A549 (cell line): ENCODE measurements at regions not wholly inside any gene's neighbourhood (a gene's known extent, or its start where the extent isn't known, plus 50 kb on each side); places are given as distances from the start of the nearest gene placed in this dataset.
A peak's percentile ranks its signal among the peaks of the same experiment; 100 is the strongest.

Experiments used
- ATAC-seq, 2 experiments: fragments of 200-7000 bp in 1 of 2; fragments of >200 bp in 1 of 2; cut with Nextera tagmentation in 1 of 2; cut with Tn5 transposase in 1 of 2; 3 replicates each; pipeline versions ENCODE4 v1.8.0 to v1.9.1; 2018 to 2020; ENCODE audit warnings: mild to moderate bottlenecking in 1 of 2, moderate library complexity in 1 of 2
- CTCF ChIA-PET: fragments of 300-600 bp; sonication (Branson Sonifier 250); formaldehyde crosslinking; extraction: SDS; loops from one replicate; lab custom pipeline; 2021; ENCODE audit warnings: antibody characterized with exemption, inconsistent platforms; lab: Yijun Ruan, JAX
- POLR2A ChIA-PET: fragments of 350-600 bp; formaldehyde crosslinking; extraction: SDS; loops from one replicate; lab custom pipeline; 2021; ENCODE audit warnings: antibody characterized with exemption, inconsistent platforms; lab: Yijun Ruan, JAX
- DNase-seq, 2 experiments: peaks; one replicate each; pipeline versions ENCODE4 v3.0.0 to v3.0.0-alpha.2; 2011 to 2016; ENCODE audit warnings: low read depth in 1 of 2, low spot score in 1 of 2
- FAIRE-seq: peaks from 2 replicates; lab custom pipeline; 2011; peaks lifted over from hg19 to GRCh38; lab: Jason Lieb, UNC
- H3K27ac ChIP-seq, 2 experiments: fragments of >200 bp; sonication (Bioruptor Twin); formaldehyde crosslinking; 3 replicates each; pipeline ENCODE4 v1.5.1; 2016 to 2017
- H3K4me1 ChIP-seq: fragments of >200 bp; sonication (Bioruptor Twin); formaldehyde crosslinking; 3 replicates; pipeline ENCODE4 v1.6.1; 2016
- H3K4me2 ChIP-seq: fragments of >200 bp; sonication (Bioruptor Twin); formaldehyde crosslinking; 3 replicates; pipeline ENCODE4 v1.6.1; 2016
- H3K4me3 ChIP-seq: fragments of >200 bp; sonication (Bioruptor Twin); formaldehyde crosslinking; 3 replicates; pipeline ENCODE4 v1.5.1; 2016
- H3K9me3 ChIP-seq: fragments of >200 bp; sonication (Bioruptor Twin); formaldehyde crosslinking; 3 replicates; pipeline ENCODE4 v1.6.1; 2016
- BHLHE40 ChIP-seq: IDR thresholded peaks from 2 replicates; pipeline ENCODE4 v1.6.1; 2012; ENCODE audit warnings: low read depth, low read length, inconsistent platforms
- CBX2 ChIP-seq: fragments of 200-600 bp; sonication (generic); IDR thresholded peaks from 2 replicates; pipeline ENCODE4 v1.6.1; 2016; ENCODE audit warnings: low read depth, mild to moderate bottlenecking, borderline replicate concordance
- CBX8 ChIP-seq: fragments of 200-600 bp; sonication (generic); IDR thresholded peaks from 2 replicates; pipeline ENCODE4 v1.6.1; 2016
- CHD2 ChIP-seq: fragments of 150-350 bp; IDR thresholded peaks from 2 replicates; pipeline ENCODE4 v1.6.1; 2014; ENCODE audit warnings: low read length; ENCODE audit not compliant: partially characterized antibody
- CHD4 ChIP-seq: fragments of 200-600 bp; sonication (generic); IDR thresholded peaks from 2 replicates; pipeline ENCODE4 v1.6.1; 2016; ENCODE audit warnings: antibody characterized with exemption, mild to moderate bottlenecking, borderline replicate concordance
- EHMT2 ChIP-seq: fragments of 200-600 bp; sonication (generic); IDR thresholded peaks from 2 replicates; pipeline ENCODE4 v1.6.1; 2016; ENCODE audit warnings: antibody characterized with exemption, low read depth, mild to moderate bottlenecking, moderate library complexity
- ESRRA ChIP-seq: fragments of 150-350 bp; IDR thresholded peaks from 2 replicates; pipeline ENCODE4 v1.6.1; 2014; ENCODE audit warnings: mild to moderate bottlenecking, low read length, borderline replicate concordance
- FOXS1 ChIP-seq: fragments of 250-450 bp; sonication (Bioruptor Pico); IDR thresholded peaks from 2 replicates; pipeline ENCODE4 v1.5.0; 2020; ENCODE audit warnings: mild to moderate bottlenecking, moderate library complexity
- GATA3 ChIP-seq: IDR thresholded peaks from 2 replicates; pipeline ENCODE4 v1.6.1; 2012; ENCODE audit warnings: borderline replicate concordance
- HOXB5 ChIP-seq: fragments of 250-450 bp; sonication (Bioruptor Pico); IDR thresholded peaks from 2 replicates; pipeline ENCODE4 v1.5.0; 2020; ENCODE audit warnings: mild to moderate bottlenecking, moderate library complexity
- JUN ChIP-seq, 2 experiments: fragments of >200 bp; sonication (Bioruptor Twin); formaldehyde crosslinking; IDR thresholded peaks; 2 replicates in 1 of 2; 3 replicates in 1 of 2; pipeline ENCODE4 v1.6.1; 2016 to 2017
- KDM1A ChIP-seq: fragments of 200-600 bp; sonication (generic); IDR thresholded peaks from 2 replicates; pipeline ENCODE4 v1.6.1; 2016; ENCODE audit warnings: low read depth, mild to moderate bottlenecking
- MAFK ChIP-seq: fragments of 450-650 bp; IDR thresholded peaks from 2 replicates; pipeline ENCODE4 v1.6.1; 2014; ENCODE audit not compliant: partially characterized antibody
- NPAS2 ChIP-seq: fragments of 250-450 bp; sonication (Bioruptor Pico); IDR thresholded peaks from 2 replicates; pipeline ENCODE4 v1.8.0; 2022; ENCODE audit warnings: mild to moderate bottlenecking, moderate library complexity, borderline replicate concordance
- NR3C1 ChIP-seq: fragments of >200 bp; sonication (Bioruptor Twin); formaldehyde crosslinking; IDR thresholded peaks from 3 replicates; pipeline ENCODE4 v1.6.1; 2017
- POLR2A ChIP-seq: IDR thresholded peaks from 2 replicates; pipeline ENCODE4 v1.6.1; 2012; ENCODE audit warnings: mild to moderate bottlenecking, low read length
- POLR2AphosphoS2 ChIP-seq: conservative IDR thresholded peaks from 2 replicates; pipeline ENCODE4 v1.6.1; 2012; ENCODE audit warnings: low read length, improper control_type of control experiment, inconsistent platforms
- RARB ChIP-seq: fragments of 250-450 bp; sonication (Bioruptor Pico); IDR thresholded peaks from 2 replicates; pipeline ENCODE4 v1.8.0; 2021; ENCODE audit warnings: mild to moderate bottlenecking, moderate library complexity
- RCOR1 ChIP-seq: fragments of 150-350 bp; IDR thresholded peaks from 2 replicates; pipeline ENCODE4 v1.6.1; 2014; ENCODE audit warnings: antibody characterized with exemption, low read length, low read depth
- RNF2 ChIP-seq: fragments of 200-600 bp; sonication (generic); IDR thresholded peaks from 2 replicates; pipeline ENCODE4 v1.6.1; 2016; ENCODE audit warnings: low read depth, mild to moderate bottlenecking, antibody characterized with exemption, moderate library complexity, borderline replicate concordance
- SMC3 ChIP-seq: fragments of >200 bp; sonication (Bioruptor Twin); formaldehyde crosslinking; IDR thresholded peaks from 3 replicates; pipeline ENCODE4 v1.6.1; 2018; ENCODE audit warnings: inconsistent platforms
- SREBF2 ChIP-seq: fragments of 450-650 bp; IDR thresholded peaks from 2 replicates; pipeline ENCODE4 v1.6.1; 2014; ENCODE audit warnings: mild to moderate bottlenecking, moderate library complexity
- TP53 ChIP-seq: fragments of 250-450 bp; sonication (Bioruptor Pico); IDR thresholded peaks from 2 replicates; pipeline ENCODE4 v1.5.0; 2021; ENCODE audit warnings: mild to moderate bottlenecking, moderate library complexity
- WGBS: methylation state at CpG from one replicate; pipeline ENCODE4 v1.1.6; 2017; ENCODE audit errors: missing lambda C conversion rate; 5-methylcytosine and 5-hydroxymethylcytosine counted together
- TF ChIP-seq, protein P1 (sequence below): fragments of 250-450 bp; sonication (Bioruptor Pico); IDR thresholded peaks from 2 replicates; pipeline ENCODE4 v1.5.0; 2021; ENCODE audit warnings: mild to moderate bottlenecking, moderate library complexity, borderline replicate concordance
- TF ChIP-seq, protein P2 (sequence below): IDR thresholded peaks from 2 replicates; pipeline ENCODE4 v1.6.1; 2012
- TF ChIP-seq, protein P3 (sequence below): fragments of >200 bp; sonication (Bioruptor Twin); formaldehyde crosslinking; IDR thresholded peaks from 3 replicates; pipeline ENCODE4 v1.6.1; 2016

DNA sequence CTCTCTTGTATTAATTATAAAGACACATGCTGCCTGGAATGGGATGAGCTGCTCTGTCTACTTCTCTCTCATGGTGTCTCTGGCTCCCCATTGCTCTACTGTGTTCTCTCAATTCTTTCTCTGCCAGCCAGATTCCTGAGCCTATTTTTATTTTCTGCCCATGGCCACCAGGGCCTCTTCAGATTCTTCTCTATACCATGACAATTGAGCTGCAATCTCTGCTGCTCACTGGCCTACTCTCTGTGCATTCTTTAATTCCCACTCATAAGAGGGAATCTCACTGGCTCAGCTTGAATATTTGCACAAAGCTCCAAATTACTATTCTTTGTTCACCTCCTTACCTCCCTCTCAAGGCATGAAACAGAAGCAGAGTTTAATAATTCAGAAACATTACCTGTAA, 161.4 kb upstream of the GULP1 start:
- TF ChIP-seq CHD2 (no peak), SMC3 (no peak), CBX2 (no peak), CBX8 (no peak), JUN (IDR thresholded peaks at IDR 0.05) (no peak), FOXS1 (no peak)
- TF ChIP-seq, protein P1, sequence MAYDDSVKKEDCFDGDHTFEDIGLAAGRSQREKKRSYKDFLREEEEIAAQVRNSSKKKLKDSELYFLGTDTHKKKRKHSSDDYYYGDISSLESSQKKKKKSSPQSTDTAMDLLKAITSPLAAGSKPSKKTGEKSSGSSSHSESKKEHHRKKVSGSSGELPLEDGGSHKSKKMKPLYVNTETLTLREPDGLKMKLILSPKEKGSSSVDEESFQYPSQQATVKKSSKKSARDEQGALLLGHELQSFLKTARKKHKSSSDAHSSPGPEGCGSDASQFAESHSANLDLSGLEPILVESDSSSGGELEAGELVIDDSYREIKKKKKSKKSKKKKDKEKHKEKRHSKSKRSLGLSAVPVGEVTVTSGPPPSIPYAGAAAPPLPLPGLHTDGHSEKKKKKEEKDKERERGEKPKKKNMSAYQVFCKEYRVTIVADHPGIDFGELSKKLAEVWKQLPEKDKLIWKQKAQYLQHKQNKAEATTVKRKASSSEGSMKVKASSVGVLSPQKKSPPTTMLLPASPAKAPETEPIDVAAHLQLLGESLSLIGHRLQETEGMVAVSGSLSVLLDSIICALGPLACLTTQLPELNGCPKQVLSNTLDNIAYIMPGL (CRISPR knock-in tag) = no peak
- ATAC-seq (peak; percentile 47 to 66; a peak in 5 of 6 replicates), DNase-seq (no peak), FAIRE-seq (no peak)
- POLR2A ChIA-PET = interaction anchor here (0.8 kb wide), 1 partner anchor 163 kb away, joined by 5 read pairs; no protein-coding TSS in a partner anchor
- no peaks in the 10 kb centered on the region for H3K9me3 ChIP-seq
- no peak overlapping the region for H3K4me2 ChIP-seq
- H3K4me3 ChIP-seq = no peak overlapping the region
- no peaks in the 10 kb centered on the region for H3K4me1 ChIP-seq
- no peak overlapping the region for H3K27ac ChIP-seq
- CTCF ChIA-PET = interaction anchor here (0.5 to 1.1 kb wide), 2 partner anchors 161 to 785 kb away, joined by 3 read pairs; partner anchors contain the start of gene GULP1

DNA sequence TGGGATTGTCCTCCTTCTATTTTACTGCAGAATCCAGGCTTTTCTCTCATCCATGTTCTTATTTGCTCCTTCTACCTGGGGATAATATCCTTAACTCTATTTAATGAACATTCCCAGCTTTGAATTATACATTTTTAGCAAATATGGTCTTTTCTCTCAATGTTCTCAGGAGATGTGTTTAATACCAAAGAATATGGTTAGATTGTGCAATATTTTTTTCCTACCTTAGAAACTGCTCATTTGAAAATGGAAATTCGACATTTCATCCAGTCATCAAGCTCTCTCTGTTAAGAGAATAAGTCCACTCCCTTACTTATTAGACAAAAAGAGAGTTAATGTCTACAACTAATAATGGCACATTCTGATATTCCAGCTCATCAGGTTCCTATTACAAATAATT, 160.4 kb upstream of the GULP1 start:
- POLR2A ChIA-PET = interaction anchor here (0.8 kb wide), 1 partner anchor 162 kb away, joined by 5 read pairs; no protein-coding TSS in a partner anchor
- FAIRE-seq = no peak
- H3K4me3 ChIP-seq = no peak overlapping the region
- no peak for DNase-seq
- H3K4me2 ChIP-seq = no peak overlapping the region
- WGBS = 37% methylated on average over 1 of the region's 1 CpG
- no peaks in the 10 kb centered on the region for H3K9me3 ChIP-seq
- TF ChIP-seq RARB (CRISPR knock-in tag) (no peak), RCOR1 (no peak), CBX8 (no peak), KDM1A (no peak), HOXB5 (CRISPR knock-in tag) (no peak), NPAS2 (CRISPR knock-in tag) (no peak), SREBF2 (no peak), MAFK (no peak), GATA3 (no peak), FOXS1 (no peak), RNF2 (no peak), JUN (IDR thresholded peaks at IDR 0.05) (no peak), TP53 (no peak), BHLHE40 (no peak), ESRRA (no peak), CHD2 (no peak), NR3C1 (no peak), POLR2AphosphoS2 (no peak), CHD4 (no peak)
- TF ChIP-seq, protein P2, sequence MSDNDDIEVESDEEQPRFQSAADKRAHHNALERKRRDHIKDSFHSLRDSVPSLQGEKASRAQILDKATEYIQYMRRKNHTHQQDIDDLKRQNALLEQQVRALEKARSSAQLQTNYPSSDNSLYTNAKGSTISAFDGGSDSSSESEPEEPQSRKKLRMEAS = no peak
- no peak overlapping the region for H3K27ac ChIP-seq
- no peaks in the 10 kb centered on the region for H3K4me1 ChIP-seq
- CTCF ChIA-PET = interaction anchor here (1.1 kb wide), 1 partner anchor 160 kb away, joined by 3 read pairs; the partner anchor contains the start of gene GULP1
- ATAC-seq = no peak

DNA sequence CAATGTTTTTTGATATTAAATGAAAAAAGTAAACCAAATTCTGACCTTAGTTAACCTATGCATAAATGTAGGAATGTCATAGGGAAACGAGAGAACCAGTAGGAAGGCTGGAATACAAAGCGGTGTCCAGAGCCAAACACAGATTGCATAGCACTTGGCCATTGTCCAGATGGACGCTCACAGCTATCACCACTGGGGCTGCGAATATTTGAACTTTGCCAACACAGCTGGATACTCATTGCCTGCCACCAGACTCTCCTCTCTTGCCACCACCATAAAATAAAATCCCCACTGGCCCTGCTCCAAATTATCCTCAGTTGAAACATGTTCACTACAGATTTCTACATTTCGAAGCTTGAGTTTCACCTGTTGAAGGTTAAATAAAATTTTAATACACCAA, 159.3 kb upstream of the GULP1 start:
- Histone ChIP-seq H3K27ac (no peak overlapping the region), H3K4me1 (no peaks in the 10 kb centered on the region), H3K9me3 (no peaks in the 10 kb centered on the region), H3K4me2 (peak overlapping the region; percentile 25; the same call in 2 of the 3 replicates), H3K4me3 (no peak overlapping the region)
- DNase-seq (no peak), ATAC-seq (0 out of 6 replicates have a peak, but pooled peaks of 1 of the 2 experiments have one; percentile 38), FAIRE-seq (no peak)
- TF ChIP-seq EHMT2 = no peak
- no peak for TF ChIP-seq CBX2
- TF ChIP-seq POLR2A = no peak
- TF ChIP-seq, protein P3, sequence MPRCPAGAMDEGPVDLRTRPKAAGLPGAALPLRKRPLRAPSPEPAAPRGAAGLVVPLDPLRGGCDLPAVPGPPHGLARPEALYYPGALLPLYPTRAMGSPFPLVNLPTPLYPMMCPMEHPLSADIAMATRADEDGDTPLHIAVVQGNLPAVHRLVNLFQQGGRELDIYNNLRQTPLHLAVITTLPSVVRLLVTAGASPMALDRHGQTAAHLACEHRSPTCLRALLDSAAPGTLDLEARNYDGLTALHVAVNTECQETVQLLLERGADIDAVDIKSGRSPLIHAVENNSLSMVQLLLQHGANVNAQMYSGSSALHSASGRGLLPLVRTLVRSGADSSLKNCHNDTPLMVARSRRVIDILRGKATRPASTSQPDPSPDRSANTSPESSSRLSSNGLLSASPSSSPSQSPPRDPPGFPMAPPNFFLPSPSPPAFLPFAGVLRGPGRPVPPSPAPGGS = no peak
- ChIA-PET POLR2A (no interaction called here), CTCF (no interaction called here)
- WGBS = 40% methylated on average over 5 of the region's 5 CpGs
